ENCODE measurements at regions not wholly inside any gene's neighbourhood (a gene's known extent, or its start where the extent isn't known, plus 50 kb on each side); places are given as distances from the start of the nearest gene placed in this dataset.
"Not testable (repeated sequence)": the region's sequence is repeated elsewhere in the genome, so short reads cannot be mapped to it uniquely, and the experiment has no call there.

DNA sequence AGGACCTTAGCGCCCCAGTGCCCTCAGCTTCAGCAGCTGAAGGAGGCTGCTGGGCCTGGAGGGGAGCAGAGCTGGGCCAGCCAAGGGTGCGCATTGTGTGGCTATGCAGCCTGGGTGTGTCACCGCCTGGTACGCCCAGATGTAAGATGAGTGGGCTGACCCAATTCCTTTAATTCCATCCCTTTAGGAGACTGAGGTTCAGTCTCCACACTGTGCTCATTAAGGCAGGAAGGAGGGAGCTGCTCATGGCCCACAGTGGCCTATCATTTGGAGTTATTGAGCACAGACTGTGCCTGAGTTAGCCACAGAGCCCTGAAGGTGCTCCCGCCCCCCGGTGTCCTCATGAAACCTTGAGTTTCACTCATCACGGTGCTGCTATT is 194.1 kb upstream of the GLI2 start:
- no peak for TF ChIP-seq POLR2A (IDR thresholded peaks at IDR 0.05)
- TF ChIP-seq, protein P1, sequence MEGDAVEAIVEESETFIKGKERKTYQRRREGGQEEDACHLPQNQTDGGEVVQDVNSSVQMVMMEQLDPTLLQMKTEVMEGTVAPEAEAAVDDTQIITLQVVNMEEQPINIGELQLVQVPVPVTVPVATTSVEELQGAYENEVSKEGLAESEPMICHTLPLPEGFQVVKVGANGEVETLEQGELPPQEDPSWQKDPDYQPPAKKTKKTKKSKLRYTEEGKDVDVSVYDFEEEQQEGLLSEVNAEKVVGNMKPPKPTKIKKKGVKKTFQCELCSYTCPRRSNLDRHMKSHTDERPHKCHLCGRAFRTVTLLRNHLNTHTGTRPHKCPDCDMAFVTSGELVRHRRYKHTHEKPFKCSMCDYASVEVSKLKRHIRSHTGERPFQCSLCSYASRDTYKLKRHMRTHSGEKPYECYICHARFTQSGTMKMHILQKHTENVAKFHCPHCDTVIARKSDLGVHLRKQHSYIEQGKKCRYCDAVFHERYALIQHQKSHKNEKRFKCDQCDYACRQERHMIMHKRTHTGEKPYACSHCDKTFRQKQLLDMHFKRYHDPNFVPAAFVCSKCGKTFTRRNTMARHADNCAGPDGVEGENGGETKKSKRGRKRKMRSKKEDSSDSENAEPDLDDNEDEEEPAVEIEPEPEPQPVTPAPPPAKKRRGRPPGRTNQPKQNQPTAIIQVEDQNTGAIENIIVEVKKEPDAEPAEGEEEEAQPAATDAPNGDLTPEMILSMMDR (IDR thresholded peaks at IDR 0.05), result no peak
- H3K4me3 ChIP-seq (ENCODE audit: low read depth, poor library complexity, severe bottlenecking), result no peak overlapping the region
- 68 to 84% methylated on average over 7 of the region's 7 CpGs for WGBS, 2 donors
- intact Hi-C loops (cut with DNase I; ENCODE audit: low total_unique reads), result no loop called here
- DNase-seq (ENCODE audit: low spot score in 2 of 2), result no peak

DNA sequence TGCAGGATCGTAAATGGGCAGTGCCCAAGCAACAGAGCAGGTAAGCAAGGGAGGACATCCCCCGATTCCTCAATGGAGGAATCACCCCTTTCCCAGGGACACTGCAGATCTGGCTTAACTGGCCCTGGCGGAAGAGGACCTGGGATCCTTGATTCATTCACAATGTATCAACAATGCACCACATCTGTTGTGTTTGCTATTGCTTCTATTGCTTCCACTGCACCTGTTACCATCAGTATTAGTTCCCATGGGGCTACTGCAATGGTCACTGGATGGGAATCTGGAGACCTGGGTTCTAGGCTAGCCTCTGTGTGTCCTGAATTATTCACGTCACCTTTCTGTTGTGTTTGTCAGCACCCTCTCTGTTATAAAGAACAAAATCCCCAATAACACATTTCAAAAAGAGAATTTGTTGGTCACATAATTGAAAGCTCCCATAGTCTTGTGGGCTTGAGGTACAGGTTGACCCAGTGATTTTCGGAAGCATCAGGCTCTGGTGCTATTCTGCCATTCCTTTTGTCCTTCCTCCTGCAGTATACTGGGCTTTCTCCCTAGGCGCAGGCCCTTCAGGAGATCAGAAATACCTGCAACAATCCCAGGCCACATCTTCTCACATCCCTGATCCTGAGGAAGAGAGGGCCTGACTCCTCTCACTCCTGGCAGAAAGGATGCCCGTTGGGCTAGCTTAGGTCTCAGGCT is 193.5 kb upstream of the GLI2 start:
- intact Hi-C loops (cut with DNase I; ENCODE audit: low total_unique reads), result no loop called here
- H3K4me3 ChIP-seq (ENCODE audit: low read depth, poor library complexity, severe bottlenecking), result no peak overlapping the region
- 94% methylated on average over 7 of the region's 7 CpGs for WGBS, 2 donors
- no peak for DNase-seq (ENCODE audit: low spot score in 2 of 2)
- no peak for TF ChIP-seq POLR2A (IDR thresholded peaks at IDR 0.05)
- TF ChIP-seq, protein P1 (IDR thresholded peaks at IDR 0.05), result no peak

DNA sequence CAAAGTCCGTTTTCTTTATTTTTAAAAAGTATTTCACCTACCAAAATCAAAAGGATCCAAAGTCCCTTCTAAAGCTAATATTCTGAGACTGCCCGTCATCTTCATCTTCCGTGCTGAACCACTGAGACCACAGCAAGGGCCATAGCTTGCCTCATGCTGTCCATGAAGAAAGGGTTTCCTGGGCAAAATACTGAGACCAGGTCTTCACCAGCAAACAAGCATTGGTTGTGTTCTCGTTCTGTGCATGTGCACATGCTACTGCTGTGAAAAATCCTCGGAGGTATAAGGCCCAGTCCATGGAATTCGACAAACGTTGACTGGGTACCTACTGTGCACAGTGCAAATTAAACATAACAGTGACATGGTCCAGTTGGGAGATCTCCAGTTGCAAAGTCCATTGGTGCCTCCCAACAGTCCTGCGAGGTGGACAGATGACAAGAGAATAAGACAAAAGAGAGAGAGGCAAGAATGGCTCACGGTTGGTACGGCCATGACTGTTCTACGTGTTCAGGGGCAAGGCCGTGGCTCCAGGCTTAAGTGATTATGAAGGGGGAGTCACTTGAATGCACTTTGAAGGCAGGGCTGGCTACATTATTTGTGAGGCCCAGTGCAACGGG is 192.6 kb upstream of the GLI2 start:
- intact Hi-C loops (cut with DNase I; ENCODE audit: low total_unique reads), result no loop called here
- TF ChIP-seq, protein P1 (IDR thresholded peaks at IDR 0.05), result no peak
- no peak for TF ChIP-seq POLR2A (IDR thresholded peaks at IDR 0.05)
- DNase-seq (ENCODE audit: low spot score in 2 of 2), result no peak
- no peak overlapping the region for H3K4me3 ChIP-seq (ENCODE audit: low read depth, poor library complexity, severe bottlenecking)
- 93 to 96% methylated on average over 13 of the region's 13 CpGs for WGBS, 2 donors

DNA sequence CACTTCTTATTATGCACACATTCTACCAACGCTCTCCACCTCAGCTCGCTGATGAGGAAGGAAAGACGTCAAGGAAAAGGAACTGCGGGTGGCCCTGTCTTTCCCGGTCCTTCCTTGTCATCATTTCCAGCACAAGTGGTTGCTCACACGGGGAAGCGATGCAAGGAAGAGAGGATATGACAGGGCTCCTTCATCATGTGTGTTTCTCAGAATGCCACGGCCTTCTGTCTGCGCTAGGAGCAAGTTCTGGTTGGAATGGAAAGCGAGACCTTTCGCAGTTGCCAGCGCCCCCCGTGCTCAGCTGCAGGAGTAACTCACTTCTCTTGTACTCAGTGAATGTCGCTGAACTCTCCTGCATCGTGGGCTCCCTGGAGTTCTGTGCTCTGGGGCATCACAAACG is 191.8 kb upstream of the GLI2 start:
- no peak for TF ChIP-seq POLR2A (IDR thresholded peaks at IDR 0.05)
- TF ChIP-seq, protein P1 (IDR thresholded peaks at IDR 0.05), result no peak
- H3K4me3 ChIP-seq (ENCODE audit: low read depth, poor library complexity, severe bottlenecking), result no peak overlapping the region
- DNase-seq (ENCODE audit: low spot score in 2 of 2), result no peak
- intact Hi-C loops (cut with DNase I; ENCODE audit: low total_unique reads), result no loop called here
- WGBS, 2 donors, result 85 to 86% methylated on average over 16 of the region's 16 CpGs

DNA sequence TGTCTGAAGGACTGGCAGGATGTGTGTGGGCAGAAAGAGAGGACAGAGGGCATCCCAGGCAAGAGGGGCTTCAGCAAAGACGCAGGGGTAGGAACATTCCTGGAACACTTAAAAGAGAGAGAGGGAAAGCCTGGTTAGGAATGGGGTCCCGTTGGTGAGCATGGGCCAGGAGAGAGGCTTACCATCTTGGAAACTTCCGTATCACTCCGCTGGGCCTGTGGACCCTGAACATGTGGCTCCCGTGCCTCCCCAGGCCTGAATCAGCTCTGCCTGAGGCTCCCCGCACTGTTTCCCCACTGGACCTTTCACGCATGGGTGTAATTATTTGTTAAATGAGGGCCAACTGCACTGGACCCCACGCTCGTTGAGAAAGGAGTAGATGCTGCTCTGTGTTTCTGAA is 191.1 kb upstream of the GLI2 start:
- DNase-seq (ENCODE audit: low spot score in 2 of 2), result no peak
- TF ChIP-seq, protein P1 (IDR thresholded peaks at IDR 0.05), result no peak
- TF ChIP-seq POLR2A (IDR thresholded peaks at IDR 0.05), result no peak
- no peak overlapping the region for H3K4me3 ChIP-seq (ENCODE audit: low read depth, poor library complexity, severe bottlenecking)
- 92 to 95% methylated on average over 9 of the region's 9 CpGs for WGBS, 2 donors
- intact Hi-C loops (cut with DNase I; ENCODE audit: low total_unique reads), result no loop called here

DNA sequence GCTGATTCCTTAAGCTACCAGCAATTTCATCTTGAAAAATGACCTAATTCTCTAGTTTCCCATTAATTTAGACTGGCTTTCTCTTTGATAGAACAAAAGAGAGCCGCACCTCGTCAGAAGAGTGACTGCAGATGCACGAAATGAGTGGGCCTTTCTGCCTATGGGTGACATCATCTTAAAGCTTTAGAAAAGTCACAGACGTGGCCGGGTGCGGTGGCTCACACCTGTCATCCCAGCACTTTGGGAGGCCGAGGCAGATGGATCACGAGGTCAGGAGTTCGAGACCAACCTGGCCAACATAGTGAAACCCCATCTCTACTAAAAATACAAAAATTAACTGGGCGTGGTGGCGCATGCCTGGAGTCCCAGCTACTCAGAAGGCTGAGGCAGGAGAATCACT is 190.7 kb upstream of the GLI2 start:
- intact Hi-C loops (cut with DNase I; ENCODE audit: low total_unique reads); DNase-seq (ENCODE audit: low spot score in 2 of 2); H3K4me3 ChIP-seq (ENCODE audit: low read depth, poor library complexity, severe bottlenecking): not testable (repeated sequence)
- 95 to 98% methylated on average over 11 of the region's 11 CpGs for WGBS, 2 donors
